22Rv1 (cell line): ENCODE measurements at regions not wholly inside any gene's neighbourhood (a gene's known extent, or its start where the extent isn't known, plus 50 kb on each side); places are given as distances from the start of the nearest gene placed in this dataset.

ENCODE experiments used
- H3K27ac ChIP-seq: fragments of 450-650 bp; 2 replicates; pipeline ENCODE4 v1.5.1; 2017
- CTCF ChIP-seq: fragments of 450-650 bp; IDR thresholded peaks from 2 replicates; pipeline ENCODE4 v1.5.1; 2017; ENCODE audit warnings: mild to moderate bottlenecking
- ZFX ChIP-seq: fragments of 450-650 bp; IDR thresholded peaks from 2 replicates; pipeline ENCODE4 v1.6.1; 2017; ENCODE audit warnings: antibody characterized with exemption, borderline replicate concordance

GRCh38 chr16:86384980-86385379, 125.3 kb upstream of the FOXF1 start:
- TF ChIP-seq CTCF (no peak), ZFX (no peak)
- no peak overlapping the region for H3K27ac ChIP-seq

- H3K27ac ChIP-seq: no peak overlapping the region
- TF ChIP-seq ZFX (no peak), CTCF (no peak)
Observed at GRCh38 chr16:86387468-86388440, 122.6 kb upstream of the FOXF1 start.

- H3K27ac ChIP-seq: no peak overlapping the region
- TF ChIP-seq CTCF (no peak), ZFX (no peak)
Observed at GRCh38 chr16:86388976-86389375, 121.4 kb upstream of the FOXF1 start.

GRCh38 chr16:86389566-86390328, 120.6 kb upstream of the FOXF1 start:
- no peak overlapping the region for H3K27ac ChIP-seq
- no peak for TF ChIP-seq CTCF
- TF ChIP-seq ZFX: no peak

- no peak for TF ChIP-seq CTCF
- no peak for TF ChIP-seq ZFX
- H3K27ac ChIP-seq: no peak overlapping the region
Observed at GRCh38 chr16:86390335-86390734, 120.0 kb upstream of the FOXF1 start.

- TF ChIP-seq ZFX: no peak
- no peak for TF ChIP-seq CTCF
- H3K27ac ChIP-seq: no peak overlapping the region
Observed at GRCh38 chr16:86391486-86391885, 118.8 kb upstream of the FOXF1 start.
